BE2C (cell line): ENCODE measurements at regions not wholly inside any gene's neighbourhood (a gene's known extent, or its start where the extent isn't known, plus 50 kb on each side); places are given as distances from the start of the nearest gene placed in this dataset.

Experiments used
- DNase-seq: peaks from one replicate; pipeline ENCODE4 v3.0.0-alpha.2; 2020
- H3K27me3 ChIP-seq: fragments of 250-450 bp; sonication (Bioruptor Pico); 2 replicates; pipeline ENCODE4 v1.5.1; 2020; ENCODE audit warnings: mild to moderate bottlenecking
- H3K36me3 ChIP-seq: fragments of 250-450 bp; sonication (Bioruptor Pico); 2 replicates; pipeline ENCODE4 v1.5.1; 2020; ENCODE audit warnings: mild to moderate bottlenecking
- H3K4me1 ChIP-seq: fragments of 250-450 bp; sonication (Bioruptor Pico); 2 replicates; pipeline ENCODE4 v1.5.1; 2020
- H3K4me3 ChIP-seq: 2 replicates; pipeline ENCODE4 v1.5.1; 2011; ENCODE audit warnings: low read depth, low read length
- H3K9me3 ChIP-seq: fragments of 250-450 bp; sonication (Bioruptor Pico); 2 replicates; pipeline ENCODE4 v1.5.1; 2020
- TF ChIP-seq, protein P1 (sequence below): IDR thresholded peaks from 2 replicates; pipeline ENCODE4 v1.5.1; 2012; ENCODE audit warnings: mild to moderate bottlenecking, low read depth, low read length

DNA sequence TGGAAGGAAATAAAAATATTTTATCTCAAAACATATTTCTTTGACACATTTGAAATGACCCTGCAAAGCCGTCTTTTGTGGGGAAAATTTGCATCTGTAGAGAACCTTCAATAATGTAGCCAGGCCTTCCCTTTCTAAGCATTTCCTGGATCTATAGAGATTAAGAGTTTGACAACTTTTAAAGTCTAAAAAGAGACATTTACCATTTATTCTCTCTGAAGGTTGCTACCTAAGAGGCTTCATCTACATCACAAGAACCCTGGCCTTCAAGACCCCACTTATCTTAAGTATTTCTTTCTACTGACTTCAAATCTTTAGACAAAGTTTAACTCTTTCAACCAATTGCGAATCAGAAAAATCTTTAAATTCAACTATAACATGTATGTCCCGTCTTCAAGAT, 1639.8 kb downstream of the RPA4 start:
- Histone ChIP-seq H3K9me3 (no peaks in the 10 kb centered on the region), H3K4me3 (no peak overlapping the region), H3K27me3 (no peaks in the 10 kb centered on the region), H3K4me1 (no peaks in the 10 kb centered on the region), H3K36me3 (no peaks in the 10 kb centered on the region)
- TF ChIP-seq, protein P1, sequence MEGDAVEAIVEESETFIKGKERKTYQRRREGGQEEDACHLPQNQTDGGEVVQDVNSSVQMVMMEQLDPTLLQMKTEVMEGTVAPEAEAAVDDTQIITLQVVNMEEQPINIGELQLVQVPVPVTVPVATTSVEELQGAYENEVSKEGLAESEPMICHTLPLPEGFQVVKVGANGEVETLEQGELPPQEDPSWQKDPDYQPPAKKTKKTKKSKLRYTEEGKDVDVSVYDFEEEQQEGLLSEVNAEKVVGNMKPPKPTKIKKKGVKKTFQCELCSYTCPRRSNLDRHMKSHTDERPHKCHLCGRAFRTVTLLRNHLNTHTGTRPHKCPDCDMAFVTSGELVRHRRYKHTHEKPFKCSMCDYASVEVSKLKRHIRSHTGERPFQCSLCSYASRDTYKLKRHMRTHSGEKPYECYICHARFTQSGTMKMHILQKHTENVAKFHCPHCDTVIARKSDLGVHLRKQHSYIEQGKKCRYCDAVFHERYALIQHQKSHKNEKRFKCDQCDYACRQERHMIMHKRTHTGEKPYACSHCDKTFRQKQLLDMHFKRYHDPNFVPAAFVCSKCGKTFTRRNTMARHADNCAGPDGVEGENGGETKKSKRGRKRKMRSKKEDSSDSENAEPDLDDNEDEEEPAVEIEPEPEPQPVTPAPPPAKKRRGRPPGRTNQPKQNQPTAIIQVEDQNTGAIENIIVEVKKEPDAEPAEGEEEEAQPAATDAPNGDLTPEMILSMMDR = no peak
- no peak for DNase-seq

DNA sequence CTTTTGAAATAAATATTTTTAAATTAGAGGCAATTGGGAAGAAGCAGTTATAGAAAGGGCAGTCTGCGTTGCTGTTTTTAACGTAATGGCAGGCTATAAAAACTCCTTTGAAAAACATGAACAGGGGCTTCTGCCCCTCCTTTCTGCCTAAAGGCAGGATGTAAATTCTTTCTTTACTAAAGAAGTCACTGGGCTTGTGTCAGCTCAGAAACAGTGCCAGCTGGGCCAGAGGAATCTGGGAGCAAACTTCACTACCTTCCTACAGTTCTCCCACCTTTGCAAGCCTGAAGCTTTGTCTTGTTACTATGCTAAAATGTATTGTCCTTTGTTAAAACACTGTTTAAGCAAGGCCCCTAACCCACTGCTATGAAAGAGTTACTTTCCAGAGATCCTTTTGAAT, 1664.8 kb downstream of the RPA4 start:
- no peak for DNase-seq
- Histone ChIP-seq H3K4me1 (no peaks in the 10 kb centered on the region), H3K36me3 (no peaks in the 10 kb centered on the region), H3K4me3 (no peak overlapping the region), H3K9me3 (no peaks in the 10 kb centered on the region), H3K27me3 (no peaks in the 10 kb centered on the region)
- TF ChIP-seq, protein P1 = no peak

DNA sequence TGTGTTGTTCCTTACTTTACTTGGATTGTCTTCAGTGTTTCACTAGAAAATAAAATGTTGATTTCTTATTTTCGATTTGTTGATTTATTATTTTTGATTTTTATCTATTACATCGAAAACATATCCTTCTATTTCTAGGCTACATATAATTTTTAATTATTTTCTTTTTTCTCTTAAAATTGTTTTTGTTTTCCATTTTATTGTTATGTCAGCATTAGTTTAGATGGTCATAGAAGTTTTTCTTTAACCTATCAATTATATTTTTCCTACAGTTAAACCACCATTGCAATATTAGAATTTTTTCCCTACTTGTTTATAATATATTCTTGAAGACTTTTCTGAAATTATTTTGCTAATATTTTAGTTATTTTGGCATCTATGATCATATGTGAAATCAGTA, 1685.1 kb downstream of the RPA4 start:
- DNase-seq = no peak
- H3K4me1 ChIP-seq = no peaks in the 10 kb centered on the region
- H3K27me3 ChIP-seq = no peaks in the 10 kb centered on the region
- H3K9me3 ChIP-seq = no peaks in the 10 kb centered on the region
- no peak overlapping the region for H3K4me3 ChIP-seq
- H3K36me3 ChIP-seq = no peaks in the 10 kb centered on the region
- TF ChIP-seq, protein P1 = no peak

DNA sequence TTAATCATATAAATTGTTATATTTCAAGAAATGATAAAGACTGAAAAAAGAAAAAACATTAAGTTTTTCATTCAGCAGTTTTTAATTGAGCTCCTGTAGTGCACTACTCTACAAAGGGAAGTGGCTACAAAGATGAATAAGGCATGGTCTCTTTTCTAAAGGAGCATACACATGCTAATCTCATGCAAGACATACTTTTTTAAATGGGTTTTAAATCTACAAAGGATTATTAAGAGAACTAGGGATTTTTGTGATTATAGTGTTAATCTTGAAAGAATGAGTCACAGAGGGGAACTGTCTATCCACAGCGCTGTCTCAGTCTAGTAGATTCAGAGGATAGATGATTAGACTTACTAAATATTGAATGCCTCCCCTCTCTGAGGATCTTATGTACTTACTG, 1722.2 kb downstream of the RPA4 start:
- H3K9me3 ChIP-seq = no peaks in the 10 kb centered on the region

DNA sequence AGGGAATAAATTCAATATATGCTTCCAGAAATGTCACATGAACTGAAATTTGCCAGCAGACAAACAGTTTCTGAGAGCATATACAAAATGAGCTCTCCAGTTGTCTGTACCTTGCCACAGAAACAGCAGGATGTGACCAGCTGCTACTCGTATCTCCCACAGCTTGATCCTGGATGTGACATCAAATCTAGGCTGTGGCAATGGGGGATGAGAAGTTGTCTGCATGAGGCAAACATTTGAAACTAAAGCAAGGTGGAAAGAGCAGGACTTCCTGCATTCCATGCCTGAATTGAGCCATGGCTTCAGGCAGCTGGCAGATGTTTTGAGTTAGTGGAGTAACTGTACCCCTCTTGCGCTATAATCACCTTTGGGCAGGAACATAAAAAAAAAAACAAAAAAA, 1724.0 kb downstream of the RPA4 start:
- no peaks in the 10 kb centered on the region for H3K36me3 ChIP-seq
- H3K4me1 ChIP-seq = no peaks in the 10 kb centered on the region

More for the DNA sequence above, 1722.2 kb downstream of the RPA4 start:
- TF ChIP-seq, protein P1 = no peak
- Histone ChIP-seq H3K27me3 (no peaks in the 10 kb centered on the region), H3K4me1 (no peaks in the 10 kb centered on the region), H3K36me3 (no peaks in the 10 kb centered on the region), H3K4me3 (no peak overlapping the region)
- DNase-seq = no peak

DNA sequence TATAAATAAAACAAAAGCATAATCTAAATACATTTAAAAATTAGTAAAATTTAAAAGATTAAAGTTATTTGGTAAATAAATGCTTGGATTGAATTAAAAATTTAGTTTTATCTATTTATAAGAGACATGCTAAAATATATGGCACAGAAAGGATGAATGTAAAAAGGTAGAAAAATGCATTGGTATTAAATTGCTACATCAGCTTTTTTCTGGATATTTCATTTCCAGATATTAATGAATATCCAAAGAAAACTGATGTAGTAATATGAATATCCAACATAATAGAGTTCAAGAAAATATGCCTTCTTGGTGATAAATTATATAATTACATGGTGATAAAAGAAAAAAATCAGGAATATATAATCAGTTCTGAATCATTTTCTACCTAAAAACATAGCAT, 1743.9 kb downstream of the RPA4 start:
- Histone ChIP-seq H3K36me3 (no peaks in the 10 kb centered on the region), H3K9me3 (no peaks in the 10 kb centered on the region), H3K4me3 (no peak overlapping the region), H3K4me1 (no peaks in the 10 kb centered on the region), H3K27me3 (no peaks in the 10 kb centered on the region)
- DNase-seq = no peak
- TF ChIP-seq, protein P1 = no peak

More for the DNA sequence above, 1724.0 kb downstream of the RPA4 start:
- TF ChIP-seq, protein P1 = no peak
- Histone ChIP-seq H3K9me3 (no peaks in the 10 kb centered on the region), H3K27me3 (no peaks in the 10 kb centered on the region), H3K4me3 (no peak overlapping the region)
- DNase-seq = no peak
